VCaP (cell line): ENCODE measurements at regions not wholly inside any gene's neighbourhood (a gene's known extent, or its start where the extent isn't known, plus 50 kb on each side); places are given as distances from the start of the nearest gene placed in this dataset.
"Not testable (repeated sequence)": the region's sequence is repeated elsewhere in the genome, so short reads cannot be mapped to it uniquely, and the experiment has no call there.

Experiments used
- H3K27ac ChIP-seq: fragments of 450-650 bp; 2 replicates; pipeline ENCODE4 v1.5.1; 2017
- CTCF ChIP-seq: fragments of 450-650 bp; conservative IDR thresholded peaks from 2 replicates; pipeline ENCODE4 v1.5.1; 2017; ENCODE audit warnings: mild to moderate bottlenecking, moderate library complexity

GRCh38 chr2:176575237-176575744, 306.0 kb downstream of the MTX2 start:
- H3K27ac ChIP-seq, result no peak overlapping the region
- no peak for TF ChIP-seq CTCF

- no peak for TF ChIP-seq CTCF
- H3K27ac ChIP-seq, result no peak overlapping the region
Measured at GRCh38 chr2:176577054-176577453, 307.8 kb downstream of the MTX2 start.

GRCh38 chr2:176578292-176578691, 309.1 kb downstream of the MTX2 start:
- not testable (repeated sequence) for H3K27ac ChIP-seq

- H3K27ac ChIP-seq, result no peak overlapping the region
- no peak for TF ChIP-seq CTCF
Measured at GRCh38 chr2:176579608-176580007, 310.4 kb downstream of the MTX2 start.

- no peak overlapping the region for H3K27ac ChIP-seq
- no peak for TF ChIP-seq CTCF
Measured at GRCh38 chr2:176581557-176582165, 312.4 kb downstream of the MTX2 start.

GRCh38 chr2:176582176-176582575, 312.9 kb downstream of the MTX2 start:
- no peak overlapping the region for H3K27ac ChIP-seq
- TF ChIP-seq CTCF, result no peak

GRCh38 chr2:176582990-176583481, 313.8 kb downstream of the MTX2 start:
- H3K27ac ChIP-seq, result no peak overlapping the region
- no peak for TF ChIP-seq CTCF

GRCh38 chr2:176583607-176584006, 314.4 kb downstream of the MTX2 start:
- H3K27ac ChIP-seq, result no peak overlapping the region

More at GRCh38 chr2:176583607-176584006, 314.4 kb downstream of the MTX2 start:
- no peak for TF ChIP-seq CTCF
